Prostate gland (tissue), 2 donors: ENCODE measurements at regions not wholly inside any gene's neighbourhood (a gene's known extent, or its start where the extent isn't known, plus 50 kb on each side); places are given as distances from the start of the nearest gene placed in this dataset.

Experiments used
- DNase-seq: peaks from one replicate; pipeline ENCODE4 v3.0.0-alpha.2; 2019; ENCODE audit warnings: low spot score
- H3K27ac ChIP-seq, 2 donors: fragments of 200-600 bp; sonication (generic); 2 replicates each; pipeline ENCODE4 v1.5.1; 2017 to 2019
- H3K27me3 ChIP-seq: fragments of 200-600 bp; sonication (generic); replicated peaks from 2 replicates; pipeline ENCODE4 v1.5.1; 2019; ENCODE audit not compliant: insufficient read depth
- H3K36me3 ChIP-seq, 2 donors: fragments of 200-600 bp; sonication (generic); 1 replicate in 1 of 2; 2 replicates in 1 of 2; pipeline versions ENCODE4 v1.5.1 to v1.8.1; 2017 to 2019
- H3K4me1 ChIP-seq: fragments of 200-600 bp; sonication (generic); replicated peaks from 2 replicates; pipeline ENCODE4 v1.5.1; 2019
- H3K4me3 ChIP-seq, 2 donors: fragments of 200-600 bp; sonication (generic); 2 replicates each; pipeline ENCODE4 v1.5.1; 2017 to 2019
- H3K9me3 ChIP-seq: fragments of 200-600 bp; sonication (generic); 2 replicates; pipeline ENCODE4 v1.5.1; 2017
- CTCF ChIP-seq, 4 experiments: fragments of 200-600 bp in 2 of 4; fragments of 450-650 bp in 2 of 4; sonication (generic) in 2 of 4; IDR thresholded peaks; 1 replicate in 3 of 4; 2 replicates in 1 of 4; pipeline ENCODE4 v1.5.1; 2016 to 2019; ENCODE audit warnings: antibody characterized with exemption in 4 of 4, mild to moderate bottlenecking in 2 of 4, moderate library complexity in 2 of 4
- POLR2A ChIP-seq: fragments of 450-650 bp; IDR thresholded peaks from one replicate; pipeline ENCODE4 v1.6.1; 2016; ENCODE audit warnings: antibody characterized with exemption, mild to moderate bottlenecking
- POLR2AphosphoS5 ChIP-seq: sonication (generic); formaldehyde crosslinking; IDR thresholded peaks from one replicate; pipeline ENCODE4 v1.6.1; 2017; ENCODE audit warnings: antibody characterized with exemption
- WGBS: methylation state at CpG from one replicate; pipeline ENCODE4 v1.1.5; 2018; 5-methylcytosine and 5-hydroxymethylcytosine counted together
- intact Hi-C: fragments of 100-400 bp; cut with DNase I; formaldehyde crosslinking; loops from one replicate; pipeline ENCODE4 v1.14.2; 2022

DNA sequence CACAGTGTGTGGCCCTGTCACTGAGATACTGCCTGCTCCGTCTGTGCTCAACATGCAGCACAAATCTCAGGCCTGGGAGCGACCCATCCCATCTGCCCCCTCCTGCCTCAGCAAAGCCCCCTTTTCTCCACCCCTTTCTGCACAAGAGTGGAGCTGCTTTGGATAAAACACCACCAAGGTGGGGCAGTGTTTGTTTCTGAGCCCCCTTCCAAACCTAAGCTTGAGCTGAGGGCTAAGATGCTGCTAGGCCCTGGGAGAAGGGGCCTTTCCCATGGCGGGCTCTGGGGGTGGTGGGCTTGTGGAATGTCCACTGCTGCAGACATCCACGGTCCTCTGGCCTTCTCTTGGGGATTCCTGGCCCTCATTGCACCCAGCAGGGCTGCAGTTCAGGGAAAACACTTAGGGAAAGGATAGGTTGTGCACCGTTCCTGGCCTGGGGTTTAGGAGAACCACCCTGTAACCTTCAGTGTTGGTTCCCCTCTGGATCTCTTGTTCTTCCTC lies 594.1 kb downstream of the TBC1D22A start:
- 89% methylated on average over 5 of the region's 5 CpGs for WGBS
- TF ChIP-seq POLR2AphosphoS5 (no peak), POLR2A (no peak), CTCF (IDR thresholded peaks at IDR 0.05) (no peak)
- no peaks in the 10 kb centered on the region for H3K27me3 ChIP-seq

GRCh38 chr22:47355776-47356510 lies 593.5 kb downstream of the TBC1D22A start:
- no peak for DNase-seq
- no peaks in the 10 kb centered on the region for H3K9me3 ChIP-seq
- WGBS, result 90% methylated on average over 13 of the region's 13 CpGs
- H3K4me1 ChIP-seq, result no peaks in the 10 kb centered on the region
- intact Hi-C loops, result no loop called here
- no peaks in the 10 kb centered on the region for H3K27me3 ChIP-seq
- H3K4me3 ChIP-seq, result no peak overlapping the region
- H3K27ac ChIP-seq, result no peak overlapping the region
- TF ChIP-seq POLR2A (no peak), CTCF (IDR thresholded peaks at IDR 0.05) (no peak), POLR2AphosphoS5 (no peak)
- H3K36me3 ChIP-seq, result no peaks in the 10 kb centered on the region

More for the DNA sequence above, 594.1 kb downstream of the TBC1D22A start:
- Histone ChIP-seq H3K9me3 (no peaks in the 10 kb centered on the region), H3K27ac (no peak overlapping the region), H3K36me3 (no peaks in the 10 kb centered on the region), H3K4me3 (no peak overlapping the region), H3K4me1 (no peaks in the 10 kb centered on the region)
- DNase-seq, result no peak
- intact Hi-C loops, result no loop called here

GRCh38 chr22:47355388-47355725 lies 592.9 kb downstream of the TBC1D22A start:
- Histone ChIP-seq H3K9me3 (no peaks in the 10 kb centered on the region), H3K36me3 (no peaks in the 10 kb centered on the region), H3K27me3 (no peaks in the 10 kb centered on the region), H3K4me1 (no peaks in the 10 kb centered on the region), H3K4me3 (no peak overlapping the region), H3K27ac (no peak overlapping the region)
- WGBS, result 70% methylated on average over 4 of the region's 4 CpGs
- intact Hi-C loops, result no loop called here
- DNase-seq, result no peak
- TF ChIP-seq POLR2AphosphoS5 (no peak), CTCF (IDR thresholded peaks at IDR 0.05) (no peak), POLR2A (no peak)

GRCh38 chr22:47354668-47355387 lies 592.4 kb downstream of the TBC1D22A start:
- no peaks in the 10 kb centered on the region for H3K36me3 ChIP-seq
- intact Hi-C loops, result no loop called here
- no peaks in the 10 kb centered on the region for H3K9me3 ChIP-seq
- DNase-seq, result no peak
- WGBS, result 94% methylated on average over 13 of the region's 16 CpGs
- no peak overlapping the region for H3K27ac ChIP-seq
- H3K27me3 ChIP-seq, result no peaks in the 10 kb centered on the region
- H3K4me1 ChIP-seq, result no peaks in the 10 kb centered on the region
- TF ChIP-seq POLR2AphosphoS5, result no peak
- no peak for TF ChIP-seq POLR2A
- TF ChIP-seq CTCF (IDR thresholded peaks at IDR 0.05), result no peak
- no peak overlapping the region for H3K4me3 ChIP-seq
